Parathyroid adenoma (tissue), 2 donors: ENCODE measurements at regions not wholly inside any gene's neighbourhood (a gene's known extent, or its start where the extent isn't known, plus 50 kb on each side); places are given as distances from the start of the nearest gene placed in this dataset.
"Not testable (repeated sequence)": the region's sequence is repeated elsewhere in the genome, so short reads cannot be mapped to it uniquely, and the experiment has no call there.

ENCODE experiments used
- H2AFZ ChIP-seq: fragments of 300-600 bp; sonication (generic); one replicate; pipeline ENCODE4 v1.7.0; 2017; ENCODE audit warnings: antibody characterized with exemption, mild to moderate bottlenecking
- H3K27ac ChIP-seq: fragments of 300-600 bp; sonication (generic); one replicate; pipeline ENCODE4 v1.7.0; 2017
- H3K27me3 ChIP-seq: fragments of 300-600 bp; sonication (generic); one replicate; pipeline ENCODE4 v1.7.0; 2017; ENCODE audit warnings: low read length; ENCODE audit not compliant: control insufficient read depth, insufficient read depth
- H3K36me3 ChIP-seq: fragments of 300-600 bp; sonication (generic); one replicate; pipeline ENCODE4 v1.7.0; 2017; ENCODE audit warnings: low read length; ENCODE audit not compliant: control insufficient read depth, insufficient read depth
- H3K4me1 ChIP-seq: fragments of 300-600 bp; sonication (generic); one replicate; pipeline ENCODE4 v1.7.0; 2017; ENCODE audit warnings: control low read depth
- H3K4me2 ChIP-seq: fragments of 300-600 bp; sonication (generic); one replicate; pipeline ENCODE4 v1.7.0; 2017; ENCODE audit warnings: low read length
- H3K4me3 ChIP-seq: fragments of 300-600 bp; sonication (generic); one replicate; pipeline ENCODE4 v1.7.0; 2017; ENCODE audit warnings: low read depth, low read length
- H3K79me2 ChIP-seq: fragments of 300-600 bp; sonication (generic); one replicate; pipeline ENCODE4 v1.7.0; 2017; ENCODE audit warnings: control low read depth
- H3K9ac ChIP-seq: fragments of 300-600 bp; sonication (generic); one replicate; pipeline ENCODE4 v1.7.0; 2017; ENCODE audit warnings: mild to moderate bottlenecking
- H3K9me3 ChIP-seq: fragments of 300-600 bp; sonication (generic); one replicate; pipeline ENCODE4 v1.7.0; 2017; ENCODE audit warnings: low read length; ENCODE audit not compliant: control insufficient read depth
- TF ChIP-seq, protein P1 (sequence below): fragments of 300-600 bp; sonication (generic); IDR thresholded peaks from one replicate; pipeline ENCODE4 v1.7.0; 2017; ENCODE audit warnings: antibody characterized with exemption, mild to moderate bottlenecking
- donor health status: primary hyperparathyroidism.

DNA sequence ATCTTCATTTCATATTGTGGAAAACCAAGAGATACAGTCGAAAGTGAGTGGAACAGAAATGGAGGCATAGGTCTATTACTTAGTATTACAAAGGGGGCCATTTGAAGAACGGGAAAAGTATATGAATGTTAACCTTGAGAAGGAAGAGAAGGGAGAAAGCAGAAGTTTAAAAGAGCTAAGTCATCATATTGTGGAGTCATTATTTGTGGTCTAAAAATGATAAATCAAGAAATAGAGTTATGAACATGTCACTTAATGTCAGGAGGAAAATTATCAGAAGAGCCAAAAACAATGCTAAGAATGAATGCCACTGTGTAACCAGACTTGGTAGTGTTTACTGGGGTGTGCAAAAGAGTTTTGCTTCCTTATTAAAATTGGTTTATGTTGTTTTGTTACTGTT, 589.5 kb upstream of the LCORL start:
- no peak overlapping the region for H3K4me3 ChIP-seq
- no peak overlapping the region for H3K9ac ChIP-seq
- no peak overlapping the region for H3K4me2 ChIP-seq
- H3K27ac ChIP-seq, result no peak overlapping the region
- H3K27me3 ChIP-seq, result no peaks in the 10 kb centered on the region
- no peak overlapping the region for H2AFZ ChIP-seq
- H3K36me3 ChIP-seq, result no peaks in the 10 kb centered on the region
- TF ChIP-seq, protein P1, sequence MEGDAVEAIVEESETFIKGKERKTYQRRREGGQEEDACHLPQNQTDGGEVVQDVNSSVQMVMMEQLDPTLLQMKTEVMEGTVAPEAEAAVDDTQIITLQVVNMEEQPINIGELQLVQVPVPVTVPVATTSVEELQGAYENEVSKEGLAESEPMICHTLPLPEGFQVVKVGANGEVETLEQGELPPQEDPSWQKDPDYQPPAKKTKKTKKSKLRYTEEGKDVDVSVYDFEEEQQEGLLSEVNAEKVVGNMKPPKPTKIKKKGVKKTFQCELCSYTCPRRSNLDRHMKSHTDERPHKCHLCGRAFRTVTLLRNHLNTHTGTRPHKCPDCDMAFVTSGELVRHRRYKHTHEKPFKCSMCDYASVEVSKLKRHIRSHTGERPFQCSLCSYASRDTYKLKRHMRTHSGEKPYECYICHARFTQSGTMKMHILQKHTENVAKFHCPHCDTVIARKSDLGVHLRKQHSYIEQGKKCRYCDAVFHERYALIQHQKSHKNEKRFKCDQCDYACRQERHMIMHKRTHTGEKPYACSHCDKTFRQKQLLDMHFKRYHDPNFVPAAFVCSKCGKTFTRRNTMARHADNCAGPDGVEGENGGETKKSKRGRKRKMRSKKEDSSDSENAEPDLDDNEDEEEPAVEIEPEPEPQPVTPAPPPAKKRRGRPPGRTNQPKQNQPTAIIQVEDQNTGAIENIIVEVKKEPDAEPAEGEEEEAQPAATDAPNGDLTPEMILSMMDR, result no peak
- peaks cover 4% of the 10 kb centered on the region for H3K4me1 ChIP-seq
- no peaks in the 10 kb centered on the region for H3K9me3 ChIP-seq
- no peaks in the 10 kb centered on the region for H3K79me2 ChIP-seq

DNA sequence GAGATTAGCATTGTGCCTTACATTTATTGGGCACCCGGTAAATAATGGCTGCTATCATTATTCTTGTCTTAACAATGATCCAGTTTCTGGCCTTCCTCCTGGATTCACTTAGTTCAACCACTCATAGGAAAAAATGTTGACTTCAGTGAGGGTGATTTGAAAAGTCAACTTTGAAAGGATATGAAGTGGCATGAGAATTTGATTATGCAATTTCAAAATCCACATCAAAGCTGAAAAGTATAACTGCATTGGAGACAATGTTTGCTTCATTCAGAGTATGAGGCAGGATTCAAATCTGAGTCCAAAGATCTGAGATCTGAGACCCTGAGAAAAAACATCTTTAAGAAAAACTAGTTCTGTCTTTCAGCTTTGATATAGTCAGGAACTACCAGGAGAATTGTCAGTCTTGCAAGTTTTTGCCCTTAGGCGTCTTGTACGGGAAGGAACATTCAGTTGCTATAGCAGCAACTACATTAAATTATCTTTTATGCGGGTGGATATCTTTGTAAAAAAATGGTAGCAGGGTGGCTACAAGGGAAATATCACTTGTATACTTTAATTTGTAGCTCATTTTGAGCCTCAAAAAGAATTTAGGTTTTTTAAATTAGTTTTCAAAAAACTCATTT, 587.5 kb upstream of the LCORL start:
- H2AFZ ChIP-seq, result no peak overlapping the region
- H3K4me3 ChIP-seq, result no peak overlapping the region
- H3K4me2 ChIP-seq, result no peak overlapping the region
- TF ChIP-seq, protein P1, result no peak
- no peak overlapping the region for H3K9ac ChIP-seq
- no peaks in the 10 kb centered on the region for H3K36me3 ChIP-seq
- no peaks in the 10 kb centered on the region for H3K9me3 ChIP-seq
- H3K27me3 ChIP-seq, result no peaks in the 10 kb centered on the region
- H3K27ac ChIP-seq, result peak overlapping the region; percentile 61
- no peaks in the 10 kb centered on the region for H3K79me2 ChIP-seq
- peaks cover 4% of the 10 kb centered on the region for H3K4me1 ChIP-seq

DNA sequence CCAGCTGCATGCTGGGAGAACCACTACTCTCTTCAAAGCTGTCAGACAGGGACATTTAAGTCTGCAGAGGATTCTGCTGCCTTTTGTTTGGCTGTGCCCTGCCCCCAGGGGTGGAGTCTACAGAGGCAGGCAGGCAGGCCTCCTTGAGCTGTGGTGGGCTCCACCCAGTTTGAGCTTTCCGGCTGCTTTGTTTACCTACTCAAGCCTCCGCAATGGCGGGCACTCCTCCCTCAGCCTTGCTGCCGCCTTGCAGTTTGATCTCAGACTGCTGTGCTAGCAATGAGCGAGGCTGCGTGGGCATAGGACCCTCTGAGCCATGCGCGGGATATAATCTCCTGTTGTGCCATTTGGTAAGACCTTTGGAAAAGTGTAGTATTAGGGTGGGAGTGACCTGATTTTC, 581.1 kb upstream of the LCORL start:
- H3K4me2 ChIP-seq, H3K4me1 ChIP-seq, H3K27ac ChIP-seq, H3K79me2 ChIP-seq, H3K9me3 ChIP-seq, H2AFZ ChIP-seq, H3K36me3 ChIP-seq, H3K27me3 ChIP-seq, H3K9ac ChIP-seq, H3K4me3 ChIP-seq: not testable (repeated sequence)

DNA sequence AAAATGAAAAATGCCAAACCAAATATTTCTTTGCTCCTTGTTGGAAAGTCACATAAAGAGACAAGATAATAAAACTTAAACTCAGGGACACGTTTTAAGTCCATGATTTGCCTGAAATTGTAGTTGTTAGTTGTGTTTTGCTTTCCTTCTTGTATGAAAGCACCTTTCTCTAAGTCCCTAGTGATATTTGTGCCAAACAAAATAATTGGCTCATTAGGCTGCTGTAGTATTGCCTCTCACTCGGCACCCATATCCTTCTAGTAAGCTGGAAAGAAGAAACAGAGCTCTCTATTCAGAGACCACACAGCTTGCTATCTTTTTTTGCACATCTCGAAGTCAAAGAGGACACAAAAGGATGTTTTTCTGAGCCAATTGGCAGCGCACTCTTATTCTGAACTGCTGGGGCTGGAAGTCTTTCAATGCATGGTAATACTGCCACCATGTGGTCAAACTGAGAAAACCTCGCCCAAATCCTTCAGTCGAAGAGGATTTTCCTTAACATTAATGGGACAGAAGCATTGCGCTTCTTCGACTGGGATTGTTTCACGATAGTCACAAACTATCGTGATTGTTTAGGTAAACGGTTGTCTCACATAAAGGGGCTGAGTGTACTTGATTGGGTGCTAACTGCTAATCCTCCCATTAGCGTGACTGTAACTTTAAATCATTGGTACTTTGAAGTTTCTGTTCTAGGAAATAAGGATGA, 571.9 kb upstream of the LCORL start:
- Histone ChIP-seq H3K4me1 (peaks cover 5% of the 10 kb centered on the region), H3K4me3 (no peak overlapping the region), H3K36me3 (no peaks in the 10 kb centered on the region), H3K9ac (no peak overlapping the region), H3K4me2 (peak overlapping the region; percentile 45), H3K27ac (no peak overlapping the region), H3K9me3 (no peaks in the 10 kb centered on the region), H2AFZ (peak overlapping the region; percentile 64), H3K27me3 (no peaks in the 10 kb centered on the region), H3K79me2 (no peaks in the 10 kb centered on the region)
- TF ChIP-seq, protein P1, result peak; percentile 73

DNA sequence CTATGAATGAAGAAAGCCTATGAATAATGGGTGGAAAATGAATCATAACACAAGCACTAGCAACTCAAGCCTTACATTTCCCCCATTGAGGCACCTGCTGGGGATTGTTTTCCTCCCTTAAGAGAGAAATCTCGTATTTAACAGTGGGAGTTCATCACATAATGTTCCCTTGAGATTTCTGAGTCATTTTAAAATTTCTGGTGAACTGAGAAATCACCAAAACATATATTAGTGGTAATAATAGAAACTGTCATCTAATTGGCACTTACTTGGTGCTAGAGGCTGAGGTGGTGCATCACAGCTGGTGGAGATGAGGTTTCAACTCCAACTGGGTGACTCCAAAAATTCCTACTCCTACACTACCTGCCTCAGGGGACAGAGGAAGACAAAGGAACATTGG, 561.3 kb upstream of the LCORL start:
- Histone ChIP-seq H3K27ac (no peak overlapping the region), H3K9ac (no peak overlapping the region), H3K4me2 (no peak overlapping the region), H3K4me3 (no peak overlapping the region), H3K79me2 (no peaks in the 10 kb centered on the region), H3K27me3 (no peaks in the 10 kb centered on the region), H2AFZ (no peak overlapping the region), H3K4me1 (no peaks in the 10 kb centered on the region), H3K9me3 (no peaks in the 10 kb centered on the region), H3K36me3 (no peaks in the 10 kb centered on the region)
- TF ChIP-seq, protein P1, result no peak
